ENCODE measurements at regions not wholly inside any gene's neighbourhood (a gene's known extent, or its start where the extent isn't known, plus 50 kb on each side); places are given as distances from the start of the nearest gene placed in this dataset.

DNA sequence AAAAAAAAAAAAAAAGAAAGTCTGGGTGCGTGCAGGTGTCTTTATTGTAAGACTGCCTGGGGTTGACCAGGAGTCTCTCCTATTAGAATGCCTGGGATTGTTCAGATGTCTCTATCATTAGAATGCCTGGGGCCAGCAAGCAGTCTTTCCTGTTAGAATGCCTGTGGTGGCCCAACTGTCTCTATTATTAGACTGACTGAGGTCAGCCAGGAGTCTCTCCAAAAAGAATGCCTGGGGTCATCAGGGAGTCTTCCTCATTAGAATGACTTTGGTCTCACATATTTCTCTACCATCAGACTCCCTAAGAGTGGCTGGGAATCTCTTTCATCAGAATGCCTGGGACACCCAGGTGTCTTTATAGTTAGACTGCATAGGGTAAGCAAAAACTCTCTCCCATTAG, 1577.5 kb downstream of the UQCRFS1 start:
- H3K27ac ChIP-seq = no peak overlapping the region
- TF ChIP-seq, protein P1, sequence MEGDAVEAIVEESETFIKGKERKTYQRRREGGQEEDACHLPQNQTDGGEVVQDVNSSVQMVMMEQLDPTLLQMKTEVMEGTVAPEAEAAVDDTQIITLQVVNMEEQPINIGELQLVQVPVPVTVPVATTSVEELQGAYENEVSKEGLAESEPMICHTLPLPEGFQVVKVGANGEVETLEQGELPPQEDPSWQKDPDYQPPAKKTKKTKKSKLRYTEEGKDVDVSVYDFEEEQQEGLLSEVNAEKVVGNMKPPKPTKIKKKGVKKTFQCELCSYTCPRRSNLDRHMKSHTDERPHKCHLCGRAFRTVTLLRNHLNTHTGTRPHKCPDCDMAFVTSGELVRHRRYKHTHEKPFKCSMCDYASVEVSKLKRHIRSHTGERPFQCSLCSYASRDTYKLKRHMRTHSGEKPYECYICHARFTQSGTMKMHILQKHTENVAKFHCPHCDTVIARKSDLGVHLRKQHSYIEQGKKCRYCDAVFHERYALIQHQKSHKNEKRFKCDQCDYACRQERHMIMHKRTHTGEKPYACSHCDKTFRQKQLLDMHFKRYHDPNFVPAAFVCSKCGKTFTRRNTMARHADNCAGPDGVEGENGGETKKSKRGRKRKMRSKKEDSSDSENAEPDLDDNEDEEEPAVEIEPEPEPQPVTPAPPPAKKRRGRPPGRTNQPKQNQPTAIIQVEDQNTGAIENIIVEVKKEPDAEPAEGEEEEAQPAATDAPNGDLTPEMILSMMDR (IDR thresholded peaks at IDR 0.05) = no peak
- H3K4me1 ChIP-seq (ENCODE audit: control insufficient read depth in 1 of 2, low read depth in 2 of 2) = no peaks in the 10 kb centered on the region
- no peaks in the 10 kb centered on the region for H3K27me3 ChIP-seq (replicated peaks; ENCODE audit: insufficient read depth)
- peaks cover 16% of the 10 kb centered on the region for H3K9me3 ChIP-seq
- no peak overlapping the region for H3K4me3 ChIP-seq
- no peak for DNase-seq (ENCODE audit: low spot score)
- no peaks in the 10 kb centered on the region for H3K36me3 ChIP-seq
- ATAC-seq (ENCODE audit: insufficient number of reproducible peaks, low FRiP score, low read depth) = no peak

DNA sequence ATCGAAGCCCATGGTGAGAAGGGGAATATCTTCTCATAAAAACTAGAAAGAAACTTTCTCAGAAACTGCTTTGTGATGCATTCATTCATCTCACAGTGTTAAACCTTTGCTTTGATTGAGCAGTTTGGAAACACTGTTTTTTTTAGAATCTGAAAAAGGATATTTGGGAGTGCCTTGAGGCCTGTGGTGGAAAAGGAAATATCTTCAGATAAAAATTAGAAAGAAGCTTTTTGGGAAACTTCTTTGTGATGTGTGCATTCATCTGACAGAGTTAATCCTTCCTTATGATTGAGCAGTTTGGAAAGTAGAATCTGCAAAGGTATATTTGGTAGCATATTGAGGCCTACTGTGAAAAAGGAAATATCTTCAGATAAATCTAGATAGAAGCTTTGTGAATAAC, 1594.9 kb downstream of the UQCRFS1 start:
- Histone ChIP-seq H3K4me3 (no peak overlapping the region), H3K9me3 (peaks cover 70% of the 10 kb centered on the region), H3K4me1 (ENCODE audit: control insufficient read depth in 1 of 2, low read depth in 2 of 2) (no peaks in the 10 kb centered on the region), H3K27me3 (replicated peaks; ENCODE audit: insufficient read depth) (no peaks in the 10 kb centered on the region), H3K36me3 (no peaks in the 10 kb centered on the region), H3K27ac (no peak overlapping the region)
- DNase-seq (ENCODE audit: low spot score) = no peak
- TF ChIP-seq, protein P1 (IDR thresholded peaks at IDR 0.05) = no peak
- no peak for ATAC-seq (ENCODE audit: insufficient number of reproducible peaks, low FRiP score, low read depth)

DNA sequence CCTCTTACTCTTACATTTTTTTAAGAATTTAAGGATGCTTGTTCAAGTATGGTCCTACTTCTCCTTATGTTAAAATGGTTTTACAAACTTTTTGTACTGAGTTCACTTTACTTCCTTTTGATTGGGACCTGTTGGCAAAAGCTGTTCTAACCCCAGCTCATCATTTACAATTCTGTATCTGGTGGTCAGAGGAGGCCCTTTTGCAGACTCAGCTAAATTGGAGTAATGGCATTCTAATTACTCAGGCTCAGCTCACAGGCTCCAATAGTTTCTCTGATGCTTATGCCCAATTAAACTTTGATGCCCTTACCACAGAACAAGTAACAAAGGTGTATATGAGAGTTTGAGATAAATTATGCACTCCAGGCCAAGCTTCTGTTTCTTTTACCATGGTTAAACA, 1632.0 kb downstream of the UQCRFS1 start:
- Histone ChIP-seq H3K4me3 (no peak overlapping the region), H3K27me3 (replicated peaks; ENCODE audit: insufficient read depth) (no peaks in the 10 kb centered on the region), H3K9me3 (peaks cover 6% of the 10 kb centered on the region), H3K4me1 (ENCODE audit: control insufficient read depth in 1 of 2, low read depth in 2 of 2) (no peaks in the 10 kb centered on the region), H3K36me3 (no peaks in the 10 kb centered on the region), H3K27ac (no peak overlapping the region)
- no peak for ATAC-seq (ENCODE audit: insufficient number of reproducible peaks, low FRiP score, low read depth)
- DNase-seq (ENCODE audit: low spot score) = no peak
- TF ChIP-seq, protein P1 (IDR thresholded peaks at IDR 0.05) = no peak
